G401.6 (cell line): ENCODE measurements at regions not wholly inside any gene's neighbourhood (a gene's known extent, or its start where the extent isn't known, plus 50 kb on each side); places are given as distances from the start of the nearest gene placed in this dataset.

Source experiments
- FAIRE-seq: peaks from 2 replicates; lab custom pipeline; 2012; peaks lifted over from hg19 to GRCh38; lab: Jason Lieb, UNC

- no peak for FAIRE-seq
These were observed 875.2 kb downstream of the BRD1 start for GRCh38 chr22:48952256-48953102.

GRCh38 chr22:48951836-48952235 lies 875.8 kb downstream of the BRD1 start:
- no peak for FAIRE-seq

GRCh38 chr22:48950151-48950915 lies 877.3 kb downstream of the BRD1 start:
- no peak for FAIRE-seq

- no peak for FAIRE-seq
These were observed 878.1 kb downstream of the BRD1 start for GRCh38 chr22:48949375-48950149.

- FAIRE-seq = no peak
These were observed 879.0 kb downstream of the BRD1 start for GRCh38 chr22:48948575-48949170.

GRCh38 chr22:48947636-48948035 lies 880.0 kb downstream of the BRD1 start:
- FAIRE-seq = no peak

- FAIRE-seq = no peak
These were observed 881.8 kb downstream of the BRD1 start for GRCh38 chr22:48945621-48946458.

GRCh38 chr22:48944751-48945620 lies 882.7 kb downstream of the BRD1 start:
- FAIRE-seq = no peak

GRCh38 chr22:48944433-48944750 lies 883.3 kb downstream of the BRD1 start:
- no peak for FAIRE-seq

- peak; percentile 33 for FAIRE-seq
These were observed 883.9 kb downstream of the BRD1 start for GRCh38 chr22:48943567-48944432.

GRCh38 chr22:48942698-48943566 lies 884.7 kb downstream of the BRD1 start:
- no peak for FAIRE-seq

- FAIRE-seq = no peak
These were observed 885.6 kb downstream of the BRD1 start for GRCh38 chr22:48941903-48942575.

- FAIRE-seq = no peak
These were observed 886.4 kb downstream of the BRD1 start for GRCh38 chr22:48941033-48941902.

GRCh38 chr22:48940266-48941032 lies 887.2 kb downstream of the BRD1 start:
- no peak for FAIRE-seq

GRCh38 chr22:48939441-48940265 lies 888.0 kb downstream of the BRD1 start:
- FAIRE-seq = no peak
